ENCODE measurements at regions not wholly inside any gene's neighbourhood (a gene's known extent, or its start where the extent isn't known, plus 50 kb on each side); places are given as distances from the start of the nearest gene placed in this dataset.

- no peak for DNase-seq
- H3K4me3 Mint-ChIP-seq: no peak overlapping the region
- H3K27ac Mint-ChIP-seq: no peak overlapping the region
- no peak for ATAC-seq (replicated peaks)
- H3K9me3 Mint-ChIP-seq: no peaks in the 10 kb centered on the region
- no peaks in the 10 kb centered on the region for H3K36me3 Mint-ChIP-seq
- H3K4me1 Mint-ChIP-seq: peaks cover 6 to 7% of the 10 kb centered on the region in 2 donors
- H3K27me3 Mint-ChIP-seq: peaks cover 28 to 36% of the 10 kb centered on the region in 2 donors
Observed at GRCh38 chr5:133690746-133691145, 78.4 kb upstream of the FSTL4 start.

GRCh38 chr5:133688391-133688790 lies 76.0 kb upstream of the FSTL4 start:
- H3K27ac Mint-ChIP-seq: peak overlapping the region; percentile 17
- no peaks in the 10 kb centered on the region for H3K9me3 Mint-ChIP-seq
- H3K27me3 Mint-ChIP-seq: peaks cover 32 to 36% of the 10 kb centered on the region in 2 donors
- H3K36me3 Mint-ChIP-seq: no peaks in the 10 kb centered on the region
- ATAC-seq (replicated peaks) (peak; percentile 34 to 68), DNase-seq (no peak)
- no peak overlapping the region for H3K4me3 Mint-ChIP-seq
- H3K4me1 Mint-ChIP-seq: peaks cover 0 to 3% of the 10 kb centered on the region in 2 donors

- ATAC-seq (replicated peaks) (no peak), DNase-seq (no peak)
- Mint-ChIP-seq H3K9me3 (no peaks in the 10 kb centered on the region), H3K27me3 (peaks cover 32% of the 10 kb centered on the region in 2 donors), H3K4me3 (no peak overlapping the region), H3K4me1 (peaks cover under 1 to 1% of the 10 kb centered on the region in 2 donors), H3K36me3 (no peaks in the 10 kb centered on the region), H3K27ac (no peak overlapping the region)
Observed at GRCh38 chr5:133687212-133688061, 75.1 kb upstream of the FSTL4 start.

- H3K36me3 Mint-ChIP-seq: no peaks in the 10 kb centered on the region
- H3K4me3 Mint-ChIP-seq: no peak overlapping the region
- ATAC-seq (replicated peaks): no peak
- peaks cover 4 to 10% of the 10 kb centered on the region in 2 donors for H3K4me1 Mint-ChIP-seq
- no peak overlapping the region for H3K27ac Mint-ChIP-seq
- no peak for DNase-seq
- H3K27me3 Mint-ChIP-seq: peaks cover 28 to 32% of the 10 kb centered on the region in 2 donors
- H3K9me3 Mint-ChIP-seq: no peaks in the 10 kb centered on the region
Observed at GRCh38 chr5:133686566-133686965, 74.2 kb upstream of the FSTL4 start.

GRCh38 chr5:133685402-133686018 lies 73.2 kb upstream of the FSTL4 start:
- ATAC-seq (replicated peaks) (no peak), DNase-seq (no peak)
- H3K27me3 Mint-ChIP-seq: peaks cover 24 to 32% of the 10 kb centered on the region in 2 donors
- no peaks in the 10 kb centered on the region for H3K9me3 Mint-ChIP-seq
- peaks cover 4 to 14% of the 10 kb centered on the region in 2 donors for H3K4me1 Mint-ChIP-seq
- H3K27ac Mint-ChIP-seq: no peak overlapping the region
- no peak overlapping the region for H3K4me3 Mint-ChIP-seq
- no peaks in the 10 kb centered on the region for H3K36me3 Mint-ChIP-seq

GRCh38 chr5:133683646-133684596 lies 71.6 kb upstream of the FSTL4 start:
- no peak for ATAC-seq (replicated peaks)
- Mint-ChIP-seq H3K27me3 (peaks cover 11 to 18% of the 10 kb centered on the region in 2 donors), H3K36me3 (no peaks in the 10 kb centered on the region), H3K4me3 (no peak overlapping the region), H3K9me3 (no peaks in the 10 kb centered on the region), H3K27ac (no peak overlapping the region), H3K4me1 (peaks cover 4 to 14% of the 10 kb centered on the region in 2 donors)
- DNase-seq: no peak

GRCh38 chr5:133682451-133682850 lies 70.1 kb upstream of the FSTL4 start:
- Mint-ChIP-seq H3K4me1 (peaks cover 4 to 14% of the 10 kb centered on the region in 2 donors), H3K9me3 (no peaks in the 10 kb centered on the region)
- ATAC-seq (replicated peaks): peak in 1 of 2 donors; percentile 19

GRCh38 chr5:133681896-133682295 lies 69.6 kb upstream of the FSTL4 start:
- no peaks in the 10 kb centered on the region for H3K36me3 Mint-ChIP-seq
- no peaks in the 10 kb centered on the region for H3K9me3 Mint-ChIP-seq
- no peak overlapping the region for H3K27ac Mint-ChIP-seq
- H3K4me3 Mint-ChIP-seq: no peak overlapping the region
- ATAC-seq (replicated peaks): peak in 1 of 2 donors; percentile 60
- H3K27me3 Mint-ChIP-seq: peaks cover 9 to 10% of the 10 kb centered on the region in 2 donors
- H3K4me1 Mint-ChIP-seq: peaks cover 4 to 14% of the 10 kb centered on the region in 2 donors
- DNase-seq: no peak

More at GRCh38 chr5:133682451-133682850, 70.1 kb upstream of the FSTL4 start:
- DNase-seq: no peak
- no peaks in the 10 kb centered on the region for H3K36me3 Mint-ChIP-seq
- no peak overlapping the region for H3K4me3 Mint-ChIP-seq
- peaks cover 13 to 15% of the 10 kb centered on the region in 2 donors for H3K27me3 Mint-ChIP-seq
- no peak overlapping the region for H3K27ac Mint-ChIP-seq

- Mint-ChIP-seq H3K27me3 (peaks cover 5% of the 10 kb centered on the region in 2 donors), H3K36me3 (no peaks in the 10 kb centered on the region)
Observed at GRCh38 chr5:133680830-133681565, 68.7 kb upstream of the FSTL4 start.

GRCh38 chr5:133679534-133679933 lies 67.2 kb upstream of the FSTL4 start:
- no peak for DNase-seq
- Mint-ChIP-seq H3K4me3 (no peak overlapping the region), H3K27ac (no peak overlapping the region), H3K27me3 (peaks cover 4 to 8% of the 10 kb centered on the region in 2 donors), H3K9me3 (no peaks in the 10 kb centered on the region), H3K36me3 (no peaks in the 10 kb centered on the region), H3K4me1 (peaks cover 4 to 14% of the 10 kb centered on the region in 2 donors)
- no peak for ATAC-seq (replicated peaks)

More at GRCh38 chr5:133680830-133681565, 68.7 kb upstream of the FSTL4 start:
- H3K9me3 Mint-ChIP-seq: no peaks in the 10 kb centered on the region
- peaks cover 4 to 14% of the 10 kb centered on the region in 2 donors for H3K4me1 Mint-ChIP-seq
- ATAC-seq (replicated peaks): no peak
- DNase-seq: no peak
- H3K27ac Mint-ChIP-seq: no peak overlapping the region
- no peak overlapping the region for H3K4me3 Mint-ChIP-seq

GRCh38 chr5:133675376-133676154 lies 63.2 kb upstream of the FSTL4 start:
- peaks cover 0 to 5% of the 10 kb centered on the region in 2 donors for H3K9me3 Mint-ChIP-seq
- H3K27me3 Mint-ChIP-seq: peaks cover 15 to 23% of the 10 kb centered on the region in 2 donors
- no peak for ATAC-seq (replicated peaks)
- H3K4me3 Mint-ChIP-seq: no peak overlapping the region
- no peaks in the 10 kb centered on the region for H3K4me1 Mint-ChIP-seq
- H3K27ac Mint-ChIP-seq: no peak overlapping the region
- DNase-seq: no peak
- no peaks in the 10 kb centered on the region for H3K36me3 Mint-ChIP-seq

GRCh38 chr5:133670336-133670735 lies 58.0 kb upstream of the FSTL4 start:
- DNase-seq (no peak), ATAC-seq (replicated peaks) (no peak)
- H3K9me3 Mint-ChIP-seq: peaks cover 4 to 9% of the 10 kb centered on the region in 2 donors
- no peak overlapping the region for H3K4me3 Mint-ChIP-seq
- H3K36me3 Mint-ChIP-seq: no peaks in the 10 kb centered on the region
- H3K27me3 Mint-ChIP-seq: peaks cover 27 to 33% of the 10 kb centered on the region in 2 donors
- H3K27ac Mint-ChIP-seq: no peak overlapping the region
- no peaks in the 10 kb centered on the region for H3K4me1 Mint-ChIP-seq

- Mint-ChIP-seq H3K4me1 (no peaks in the 10 kb centered on the region), H3K27ac (no peak overlapping the region), H3K9me3 (peaks cover 4 to 9% of the 10 kb centered on the region in 2 donors), H3K4me3 (no peak overlapping the region), H3K27me3 (peaks cover 24 to 33% of the 10 kb centered on the region in 2 donors), H3K36me3 (no peaks in the 10 kb centered on the region)
- DNase-seq: no peak
- no peak for ATAC-seq (replicated peaks)
Observed at GRCh38 chr5:133669472-133669871, 57.1 kb upstream of the FSTL4 start.
